Right kidney (tissue), 1 donor: ENCODE measurements at regions not wholly inside any gene's neighbourhood (a gene's known extent, or its start where the extent isn't known, plus 50 kb on each side); places are given as distances from the start of the nearest gene placed in this dataset.

Experiments
- DNase-seq: peaks from one replicate; pipeline ENCODE4 v3.0.0-alpha.2; 2016

DNA sequence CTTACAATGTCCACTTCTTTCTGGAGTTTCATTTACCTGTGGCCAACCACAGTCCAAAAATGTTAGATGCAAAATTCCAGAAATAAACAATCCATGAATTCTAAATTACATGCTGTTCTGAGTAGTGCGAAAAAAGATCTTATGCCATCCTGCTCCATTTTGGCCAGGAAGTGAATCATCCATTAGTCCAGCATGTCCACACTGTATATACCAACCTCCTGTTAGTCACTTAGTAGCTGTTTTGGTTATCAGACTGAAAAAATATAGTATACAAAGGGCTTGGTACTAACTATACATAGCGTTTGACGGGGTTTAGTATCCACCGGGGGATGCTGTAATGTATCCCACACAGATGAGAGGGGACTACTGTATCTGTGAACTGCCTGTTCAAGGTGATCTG, 618.0 kb upstream of the ARGLU1 start:
- DNase-seq = no peak

DNA sequence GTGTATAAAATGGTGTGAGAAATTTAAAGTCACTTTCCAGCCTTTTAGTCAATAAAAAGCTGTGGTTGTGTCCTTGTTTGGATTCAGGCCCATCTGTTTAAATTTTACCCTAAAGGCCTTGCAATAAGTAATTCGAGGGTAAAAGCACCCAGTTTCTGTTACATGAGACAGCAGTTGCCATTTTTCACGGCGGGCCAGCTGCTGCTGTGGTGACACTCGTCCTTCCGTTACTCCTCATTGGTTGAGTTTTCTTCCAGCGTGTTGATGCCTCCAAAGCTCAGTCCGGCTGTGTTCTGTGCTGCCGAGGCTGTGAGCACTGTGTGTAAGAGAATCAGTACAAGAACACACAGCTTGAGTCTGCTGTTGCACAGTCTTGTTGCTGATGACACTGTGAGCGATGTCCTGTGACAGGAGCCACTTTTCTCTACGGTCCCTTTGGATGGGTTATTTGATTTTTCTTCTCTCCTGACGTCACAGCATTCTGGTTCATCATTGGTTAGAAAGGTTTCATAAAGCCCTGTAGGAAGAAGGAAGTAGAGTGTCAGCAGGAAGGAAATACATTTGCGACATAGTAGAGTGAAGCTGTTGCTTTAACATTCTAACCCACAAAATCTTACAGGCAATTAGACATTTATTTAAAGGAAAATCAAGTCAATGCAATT, 602.5 kb upstream of the ARGLU1 start:
- DNase-seq = no peak

DNA sequence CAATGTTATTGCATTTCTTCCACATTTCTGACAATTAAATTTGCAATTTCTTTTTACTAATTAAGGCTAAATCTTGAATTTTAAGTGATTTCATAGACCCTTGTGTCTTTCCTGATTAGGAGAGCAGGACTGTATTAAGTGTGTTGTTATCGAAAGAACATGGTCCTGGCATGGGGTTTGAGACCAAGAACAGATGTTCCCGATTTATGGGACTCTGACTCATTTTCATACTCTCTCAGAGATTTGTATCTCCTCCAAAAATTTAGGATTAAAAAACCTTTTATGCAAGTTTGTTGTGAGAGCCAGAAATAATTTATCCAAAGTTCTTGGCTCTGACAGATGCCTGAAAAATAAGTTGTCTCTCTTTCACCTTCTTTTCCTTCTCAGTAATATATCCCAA, 589.3 kb upstream of the ARGLU1 start:
- no peak for DNase-seq

DNA sequence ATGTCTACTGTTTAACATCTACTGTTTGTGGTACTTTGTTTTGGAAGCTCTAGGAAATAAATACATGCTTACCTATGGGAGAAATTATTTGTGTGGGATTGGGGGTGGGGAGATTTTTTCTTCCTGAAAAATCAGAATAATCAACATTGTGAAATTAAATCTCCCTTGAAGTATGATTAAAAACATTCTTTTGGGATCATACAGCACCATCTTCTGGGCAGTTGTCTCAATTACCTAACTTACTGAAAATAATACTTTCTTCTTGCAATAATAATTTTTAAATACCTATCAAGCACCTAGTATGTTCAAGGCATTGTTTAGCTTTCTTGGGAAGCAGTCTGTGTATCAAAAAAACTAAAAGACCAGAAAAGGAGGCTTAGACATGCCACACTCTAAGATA, 576.5 kb upstream of the ARGLU1 start:
- DNase-seq = no peak

DNA sequence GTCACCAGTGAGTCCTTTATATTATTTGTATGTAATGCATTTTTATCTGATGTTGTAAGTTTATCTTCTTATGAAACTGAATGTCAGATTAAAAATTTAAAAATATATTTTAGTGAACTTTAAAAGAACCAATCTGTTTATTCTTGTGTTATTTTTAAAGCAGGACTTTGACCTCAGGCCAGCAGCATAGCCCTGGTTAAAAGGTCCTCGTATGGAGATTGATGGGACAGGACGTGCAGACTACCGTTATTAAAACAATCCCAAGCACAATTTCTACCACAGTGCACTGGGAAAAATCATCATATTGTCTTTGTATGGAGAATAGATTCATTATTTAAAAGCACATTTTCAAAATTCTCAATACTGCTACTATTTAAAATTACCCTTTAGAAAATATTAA, 573.8 kb upstream of the ARGLU1 start:
- DNase-seq = no peak

DNA sequence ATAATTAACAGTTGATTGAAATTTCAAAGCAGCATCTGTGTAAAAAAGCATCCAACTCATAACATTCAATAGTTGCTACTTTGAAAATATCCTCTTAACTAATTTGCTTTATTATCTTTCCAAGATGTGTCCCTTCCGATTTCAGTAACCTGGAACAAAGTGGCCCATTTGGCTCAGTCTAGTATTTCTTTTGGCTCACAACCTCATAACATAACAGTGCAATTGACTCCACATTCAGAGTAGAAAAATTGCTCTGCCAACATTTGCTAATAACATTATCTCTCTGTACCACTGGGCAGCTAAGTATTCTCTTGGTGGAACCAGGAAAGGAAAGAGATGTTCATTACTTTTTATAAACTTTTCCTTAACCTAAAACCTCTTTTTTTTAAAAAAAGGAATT, 571.1 kb upstream of the ARGLU1 start:
- DNase-seq = no peak

DNA sequence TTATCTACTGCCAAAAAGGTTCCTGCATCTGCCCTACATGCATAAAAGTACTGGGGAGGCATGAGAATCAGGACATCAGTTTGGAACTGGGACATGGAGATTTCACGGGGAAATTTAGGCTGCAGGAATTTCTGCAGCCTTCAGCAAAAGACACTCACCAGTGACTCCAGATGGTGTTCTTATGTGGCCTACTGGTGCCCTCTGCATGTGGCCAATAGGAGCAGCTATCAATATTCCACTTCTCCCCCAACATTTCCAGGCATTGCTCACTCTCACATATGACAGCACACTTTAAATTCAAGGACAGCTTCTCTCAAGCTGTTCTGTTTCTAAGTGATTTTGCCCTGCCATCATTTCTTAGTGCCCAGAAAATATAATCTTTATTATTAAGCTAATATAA, 570.5 kb upstream of the ARGLU1 start:
- DNase-seq = no peak

DNA sequence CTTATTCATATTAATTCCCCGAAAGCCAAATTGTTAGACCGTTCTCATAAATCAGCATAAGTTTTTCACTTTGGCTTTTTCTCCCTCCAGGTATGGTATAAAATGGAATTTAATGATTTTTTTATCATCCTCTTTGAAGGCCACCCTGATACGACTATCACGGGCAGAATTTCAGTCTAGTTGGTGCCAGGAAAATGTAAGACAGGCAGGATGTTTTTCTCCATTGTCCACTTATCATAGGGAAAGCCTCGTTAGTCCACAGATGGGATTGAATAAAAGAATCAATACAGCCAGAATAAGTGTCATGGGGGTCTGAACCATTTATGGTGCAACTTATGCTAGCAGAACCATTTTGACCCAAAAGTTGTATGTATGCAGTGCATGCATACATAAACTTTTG, 566.0 kb upstream of the ARGLU1 start:
- DNase-seq = no peak

DNA sequence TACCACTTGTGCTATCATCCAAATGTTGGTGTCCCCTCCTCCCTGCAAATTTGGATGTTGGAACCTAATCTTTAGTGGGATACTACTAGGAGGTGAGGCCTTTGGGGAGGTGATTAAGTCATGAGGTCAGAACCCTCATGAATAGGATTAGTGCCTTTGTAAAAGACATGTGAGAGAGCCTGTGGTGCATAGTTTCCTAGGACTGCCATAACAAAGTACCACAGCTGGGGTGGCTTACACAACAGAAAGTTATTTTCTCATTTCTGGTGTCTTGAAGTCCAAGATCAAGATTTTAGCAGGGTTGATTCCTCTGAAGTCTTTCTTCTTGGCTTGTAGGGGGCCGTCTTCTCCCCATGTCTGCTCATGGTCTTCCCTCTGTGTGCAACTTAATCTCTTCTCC, 562.6 kb upstream of the ARGLU1 start:
- no peak for DNase-seq

DNA sequence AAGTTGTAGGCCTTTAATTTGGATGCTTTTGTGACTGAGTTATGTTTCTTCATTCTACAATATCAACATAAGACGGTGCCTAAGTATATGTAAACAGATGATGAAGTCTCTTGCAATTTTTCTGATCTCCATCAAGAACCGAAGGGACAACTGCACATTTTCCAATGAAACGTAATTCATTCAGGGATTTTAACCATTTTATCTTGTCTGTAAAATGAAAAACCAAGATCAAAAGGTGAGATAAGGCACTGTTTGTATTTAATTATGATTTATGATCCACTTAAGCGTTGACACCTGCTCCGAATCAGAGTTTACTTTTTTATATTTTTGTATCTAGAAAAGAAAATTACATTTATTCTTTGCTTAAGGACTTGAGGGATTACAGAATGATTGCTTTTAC, 556.8 kb upstream of the ARGLU1 start:
- no peak for DNase-seq

DNA sequence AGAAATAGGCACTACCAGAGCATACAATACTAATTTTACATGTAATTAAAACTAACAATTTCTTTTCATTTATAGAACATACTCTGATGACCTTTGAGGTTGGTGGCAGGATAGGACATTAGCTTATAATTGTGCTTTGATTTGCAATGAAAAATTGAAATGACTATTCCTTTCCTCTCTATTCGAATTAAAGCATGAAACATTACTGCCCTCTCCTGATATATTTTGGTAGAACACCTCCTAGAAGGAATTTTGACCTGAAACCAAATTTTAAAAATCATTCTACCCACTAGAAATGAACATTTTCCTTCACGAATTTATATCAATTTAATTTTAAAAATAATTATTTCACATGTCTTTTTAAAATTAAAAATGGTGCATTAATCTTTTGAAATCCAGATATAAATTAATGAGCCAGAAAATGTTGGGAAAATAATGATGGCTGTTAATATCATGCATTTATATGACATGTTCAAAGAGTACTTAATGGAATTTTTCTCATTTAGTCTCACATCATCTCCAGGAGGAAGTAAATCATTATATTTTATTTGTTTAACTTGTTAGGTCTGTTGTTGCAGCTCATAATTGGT, 556.3 kb upstream of the ARGLU1 start:
- peak; percentile 17 for DNase-seq

DNA sequence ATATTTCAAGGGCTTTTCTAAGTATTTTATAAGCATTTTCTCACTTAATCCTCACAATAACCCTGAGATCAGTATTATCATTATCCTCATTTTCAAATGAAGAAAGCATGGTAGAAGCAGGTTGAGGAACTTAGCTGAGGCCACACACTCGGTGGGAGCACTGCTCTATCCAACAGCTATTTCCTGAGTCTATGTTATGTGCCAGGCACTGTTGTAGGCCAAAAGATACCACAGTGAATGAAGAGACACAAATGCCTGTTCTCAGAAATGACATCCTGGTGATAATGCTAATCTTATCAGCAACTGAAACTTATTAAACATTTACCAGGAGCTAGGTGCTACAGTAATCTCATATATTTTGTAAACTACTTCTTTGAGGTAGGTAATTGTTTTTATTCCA, 553.9 kb upstream of the ARGLU1 start:
- no peak for DNase-seq

DNA sequence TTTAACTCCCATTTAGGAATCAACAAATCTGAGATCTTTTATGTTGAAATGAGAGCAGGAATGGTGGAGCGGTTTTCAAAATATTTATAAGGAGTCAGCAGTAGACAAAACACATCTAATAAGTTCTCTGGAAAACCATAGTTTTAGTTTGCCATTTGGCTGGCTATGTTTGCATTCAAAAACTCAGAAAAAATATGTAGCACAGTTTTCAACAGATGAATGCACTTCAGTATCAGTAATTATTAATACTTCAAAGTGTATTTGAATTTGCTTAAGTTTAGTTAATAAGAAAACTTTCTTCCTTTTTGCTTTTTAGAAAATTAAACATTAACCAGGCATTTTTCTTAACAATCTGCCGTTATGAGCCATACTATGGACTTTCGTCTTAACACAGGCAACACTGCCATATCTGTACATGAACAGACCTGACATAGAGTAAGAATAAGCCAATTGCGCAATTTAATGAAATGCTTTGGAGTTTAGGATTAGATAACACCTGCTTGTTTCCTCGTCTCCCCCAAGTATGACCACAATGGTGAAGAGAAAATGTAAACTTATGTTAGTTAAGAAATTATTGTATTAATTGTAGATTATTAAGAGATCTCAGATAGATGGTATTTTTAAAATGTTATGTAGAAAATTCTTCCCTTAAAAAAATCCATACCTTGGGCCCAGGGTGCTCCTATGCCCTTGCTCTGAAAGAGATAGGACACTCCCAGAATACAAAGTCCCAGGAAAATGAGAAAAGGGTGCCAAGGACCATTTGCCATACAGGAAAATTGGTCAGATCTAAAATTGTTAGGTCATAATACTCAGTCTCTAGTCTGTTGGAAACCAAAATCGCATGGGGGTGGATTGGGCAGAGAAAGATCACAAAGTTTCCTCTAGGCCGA, 552.3 kb upstream of the ARGLU1 start:
- DNase-seq = no peak

DNA sequence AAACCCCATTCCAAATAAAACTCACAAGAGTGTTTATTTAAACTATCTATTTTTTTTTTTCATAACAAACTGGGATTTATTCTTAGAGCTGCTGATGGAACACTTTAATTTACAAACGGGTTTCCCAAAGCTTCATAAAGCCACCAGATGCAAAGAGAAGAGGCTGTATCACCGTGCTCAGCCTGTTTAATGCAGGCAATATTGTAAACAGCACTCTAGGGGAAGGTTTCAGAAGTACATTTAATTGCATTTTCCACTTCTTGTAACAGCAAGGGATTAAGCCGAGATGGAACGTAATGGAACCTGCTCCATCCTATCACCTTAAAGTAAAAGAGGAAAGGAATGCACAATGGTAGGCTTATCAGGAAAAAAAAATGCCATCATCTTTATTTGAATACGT, 550.6 kb upstream of the ARGLU1 start:
- DNase-seq = no peak

DNA sequence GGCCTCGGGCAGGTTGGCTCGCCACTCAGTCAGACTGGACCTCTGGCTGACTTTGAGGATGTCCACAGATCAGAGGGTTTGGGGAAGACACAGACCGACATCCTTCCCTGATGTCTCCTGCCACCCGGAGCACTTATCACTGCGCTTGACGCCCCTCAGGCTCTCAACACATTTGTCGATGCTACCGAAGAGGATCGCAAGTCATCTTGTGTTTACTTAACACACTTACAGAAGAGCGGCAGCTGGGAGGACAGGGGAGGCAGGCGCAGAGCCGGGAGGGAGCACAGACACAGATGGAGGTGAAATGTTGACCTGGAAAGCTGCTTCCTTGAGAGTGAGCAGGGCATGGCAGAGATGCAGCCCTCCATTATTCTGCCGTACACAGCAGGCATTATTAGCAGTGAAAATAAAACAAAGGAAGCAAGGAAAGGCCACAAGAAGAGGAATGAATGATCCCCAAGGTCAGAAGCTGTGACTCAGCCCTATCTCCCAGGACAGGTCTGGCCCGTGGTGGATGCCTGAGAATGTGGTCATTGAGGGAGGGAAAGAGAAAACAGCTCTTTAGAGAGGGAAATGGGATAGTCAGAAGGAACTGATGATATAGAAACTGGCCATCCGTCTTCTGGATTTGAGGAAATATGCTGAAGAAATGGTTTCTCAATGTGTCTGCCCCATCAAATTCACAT, 549.5 kb upstream of the ARGLU1 start:
- DNase-seq = no peak

DNA sequence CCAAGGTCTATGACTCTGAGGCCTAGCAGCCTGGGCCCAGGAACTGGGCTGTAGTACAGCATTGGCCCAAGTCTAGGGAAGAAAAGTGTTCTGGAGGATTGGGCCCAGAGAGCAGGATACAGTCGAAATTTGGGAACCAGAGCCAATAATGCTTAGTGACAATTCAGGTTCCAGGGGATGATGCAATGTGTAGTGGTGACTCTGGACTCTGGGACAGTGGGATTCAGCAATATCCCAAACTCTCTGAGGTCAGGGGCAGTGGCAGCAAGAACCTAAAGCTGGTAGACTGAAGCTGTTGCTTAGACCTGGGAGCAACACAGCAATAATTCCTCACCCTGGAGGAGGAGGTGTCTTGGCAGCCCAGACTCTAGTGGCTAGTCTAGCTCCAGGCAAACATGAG, 545.5 kb upstream of the ARGLU1 start:
- DNase-seq = no peak

DNA sequence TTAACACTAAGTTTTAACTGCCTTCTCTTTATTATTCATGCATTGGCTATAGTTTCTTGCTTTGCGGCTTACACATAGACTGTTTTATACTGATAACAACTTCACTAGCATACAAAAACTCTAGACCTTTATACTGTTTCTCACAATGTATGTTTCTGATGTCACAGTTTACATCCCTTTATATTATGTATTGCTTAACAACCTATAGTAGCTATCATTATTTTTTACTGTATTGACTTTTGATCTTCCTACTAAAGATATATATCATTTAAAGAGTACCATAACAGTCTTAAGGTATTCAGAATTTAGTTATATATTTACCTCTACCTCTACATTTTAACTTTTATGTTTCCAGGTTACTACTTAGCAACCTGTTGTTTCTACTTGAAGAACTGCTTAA, 543.3 kb upstream of the ARGLU1 start:
- DNase-seq = no peak

DNA sequence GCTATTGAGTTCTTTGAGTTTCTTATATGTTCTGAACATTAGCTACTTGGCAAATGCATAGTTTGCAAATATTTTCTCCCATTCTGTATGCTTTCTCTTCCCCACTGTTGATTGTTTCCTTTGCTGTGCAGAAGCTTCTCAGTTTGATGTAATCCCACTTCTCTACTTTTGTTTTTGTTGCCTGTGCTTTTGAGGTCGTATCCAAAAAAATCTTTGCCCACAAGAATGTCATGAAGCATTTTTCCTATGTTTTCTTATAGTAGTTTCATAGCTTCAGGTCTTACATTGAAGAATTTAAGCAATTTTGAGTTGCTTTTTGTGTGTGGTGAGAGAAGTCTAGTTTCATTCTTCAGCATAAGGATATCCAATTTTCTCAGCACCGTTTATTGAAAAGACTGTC, 536.7 kb upstream of the ARGLU1 start:
- DNase-seq = no peak

DNA sequence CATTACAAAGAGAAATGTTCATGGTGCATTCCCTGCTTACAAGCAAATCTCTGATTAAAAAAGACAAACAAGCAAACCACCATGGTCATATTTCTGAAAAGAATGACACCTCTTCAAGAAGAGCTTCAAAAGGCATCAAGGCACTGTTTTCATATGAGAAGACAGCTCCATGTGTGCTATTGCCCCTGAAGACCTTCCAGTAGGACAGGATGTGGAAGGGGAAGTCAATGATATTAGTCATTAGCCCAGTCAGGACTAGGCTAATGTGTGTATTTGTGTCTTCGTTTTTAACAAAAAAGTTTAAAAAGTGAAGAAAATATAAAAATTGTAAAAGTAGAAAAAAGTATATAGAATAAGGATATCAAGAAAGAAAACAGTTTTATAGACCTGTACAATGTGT, 534.7 kb upstream of the ARGLU1 start:
- DNase-seq = no peak

DNA sequence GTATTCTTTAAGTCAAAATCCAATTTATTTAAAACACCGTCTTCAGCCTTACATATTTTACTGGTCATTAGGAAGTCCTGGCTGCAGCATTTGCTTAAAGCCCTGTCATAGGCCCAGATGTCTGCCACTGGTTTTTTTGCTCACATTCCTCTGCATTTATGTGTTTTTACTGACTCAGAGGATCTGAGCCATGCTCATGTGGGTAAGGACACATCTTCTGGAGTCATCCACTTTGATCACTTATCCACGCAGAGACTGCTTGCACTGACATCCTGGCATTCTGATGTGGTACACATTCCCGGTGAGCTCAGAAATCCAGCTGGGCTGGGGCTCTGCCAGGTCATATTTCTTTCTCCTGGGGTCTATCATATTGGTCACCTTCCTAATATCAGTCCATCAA, 531.7 kb upstream of the ARGLU1 start:
- no peak for DNase-seq

DNA sequence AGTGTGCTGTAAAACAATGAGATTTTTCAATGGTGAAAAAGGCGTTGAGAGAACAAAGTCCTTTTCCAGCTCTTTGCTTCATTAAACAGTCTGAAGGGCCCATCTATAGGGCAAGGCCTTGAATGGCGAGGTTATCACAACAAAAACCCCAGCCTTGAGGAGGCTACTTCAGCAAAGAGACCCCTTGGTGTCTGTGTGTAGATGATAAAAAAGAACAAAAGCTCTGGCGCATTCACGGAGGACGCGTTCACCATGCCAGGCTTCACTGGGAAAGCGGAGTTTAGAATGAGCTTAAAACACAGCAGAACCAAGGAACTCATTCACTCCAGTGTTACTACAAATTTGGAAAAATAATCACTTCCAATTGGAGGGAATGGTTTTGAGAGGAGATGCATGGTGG, 530.0 kb upstream of the ARGLU1 start:
- DNase-seq = no peak

DNA sequence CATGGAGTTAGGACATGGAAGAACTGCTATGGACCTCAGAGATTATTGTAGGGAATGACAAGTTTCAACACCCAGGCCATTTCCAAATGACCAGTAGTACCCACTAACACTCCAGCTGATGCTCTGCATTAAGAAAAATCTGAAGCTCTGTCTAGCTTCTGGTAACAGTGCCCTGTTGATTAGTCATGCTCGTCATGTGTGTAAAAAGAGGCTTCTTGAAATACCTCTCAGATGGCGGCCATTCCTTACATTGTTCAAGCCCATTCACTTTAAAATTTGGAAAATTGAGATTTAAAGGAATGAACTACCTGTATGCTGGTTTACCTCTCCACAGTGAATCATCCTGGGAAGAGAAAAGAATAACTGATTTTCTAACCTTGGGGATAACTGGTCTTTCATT, 527.9 kb upstream of the ARGLU1 start:
- DNase-seq = no peak

DNA sequence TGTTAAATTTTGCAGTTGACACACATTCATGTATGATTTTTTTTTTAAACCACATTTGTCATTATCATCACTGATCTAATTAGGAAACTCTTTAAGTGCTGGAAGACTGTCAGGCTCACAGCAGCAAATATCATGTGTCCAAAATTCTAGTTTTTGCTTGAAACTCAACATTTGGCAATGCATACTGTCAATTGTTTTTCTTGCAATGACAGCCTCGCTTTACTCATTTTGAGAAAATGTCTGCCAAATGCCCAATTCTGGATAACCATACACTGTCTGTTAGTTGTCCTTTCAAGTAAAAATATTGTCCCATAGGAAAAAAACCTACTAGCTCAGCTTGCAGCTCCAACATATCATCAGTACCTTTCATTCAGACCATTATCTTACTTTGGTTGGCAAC, 523.9 kb upstream of the ARGLU1 start:
- no peak for DNase-seq
